Testis (tissue), 2 donors: ENCODE measurements at regions not wholly inside any gene's neighbourhood (a gene's known extent, or its start where the extent isn't known, plus 50 kb on each side); places are given as distances from the start of the nearest gene placed in this dataset.

Experiments used
- CTCF ChIP-seq, 3 experiments: fragments of 450-650 bp in 2 of 3; fragments of 200-600 bp in 1 of 3; sonication (generic) in 1 of 3; IDR thresholded peaks; one replicate each; pipeline ENCODE4 v1.5.1; 2016 to 2019; ENCODE audit warnings: antibody characterized with exemption in 3 of 3, mild to moderate bottlenecking in 2 of 3, moderate library complexity in 1 of 3
- POLR2A ChIP-seq: fragments of 450-650 bp; IDR thresholded peaks from one replicate; pipeline ENCODE4 v1.6.1; 2017; ENCODE audit warnings: antibody characterized with exemption, mild to moderate bottlenecking, moderate library complexity

GRCh38 chr2:104213758-104214157 is 640.2 kb upstream of the POU3F3 start:
- TF ChIP-seq CTCF (IDR thresholded peaks at IDR 0.05) (no peak), POLR2A (no peak)
